WTC11 (cell line): ENCODE measurements at regions not wholly inside any gene's neighbourhood (a gene's known extent, or its start where the extent isn't known, plus 50 kb on each side); places are given as distances from the start of the nearest gene placed in this dataset.

Source experiments
- CBFB ChIP-seq: sonication (generic); formaldehyde crosslinking; IDR thresholded peaks from 2 replicates; pipeline ENCODE4 v1.8.1; 2022; ENCODE audit warnings: mild to moderate bottlenecking, low read depth, missing genetic modification reagents
- CTCF ChIP-seq: fragments of 200-600 bp; IDR thresholded peaks from 2 replicates; pipeline ENCODE4 v1.8.0; 2022; ENCODE audit warnings: antibody characterized with exemption
- JAZF1 ChIP-seq: fragments of 250-450 bp; sonication (Bioruptor Pico); IDR thresholded peaks from 2 replicates; pipeline ENCODE4 v1.9.0; 2021; ENCODE audit warnings: moderate library complexity, mild to moderate bottlenecking, inconsistent platforms
- JUN ChIP-seq: sonication (generic); formaldehyde crosslinking; IDR thresholded peaks from 2 replicates; pipeline ENCODE4 v1.8.0; 2023; ENCODE audit warnings: mild to moderate bottlenecking, missing genetic modification reagents
- KAT7 ChIP-seq: sonication (generic); formaldehyde crosslinking; IDR thresholded peaks from 2 replicates; pipeline ENCODE4 v1.8.1; 2023; ENCODE audit warnings: missing genetic modification reagents, mild to moderate bottlenecking, borderline replicate concordance
- NR1H2 ChIP-seq: sonication (generic); formaldehyde crosslinking; IDR thresholded peaks from 2 replicates; pipeline ENCODE4 v1.9.0; 2021; ENCODE audit warnings: mild to moderate bottlenecking, moderate library complexity, missing genetic modification reagents
- RELA ChIP-seq: sonication (generic); formaldehyde crosslinking; IDR thresholded peaks from 2 replicates; pipeline ENCODE4 v1.8.1; 2022; ENCODE audit warnings: missing genetic modification reagents, mild to moderate bottlenecking, borderline replicate concordance
- SMAD4 ChIP-seq: sonication (generic); formaldehyde crosslinking; IDR thresholded peaks from 2 replicates; pipeline ENCODE4 v1.8.0; 2022; ENCODE audit warnings: mild to moderate bottlenecking, missing genetic modification reagents
- SP1 ChIP-seq: sonication (generic); formaldehyde crosslinking; conservative IDR thresholded peaks from 2 replicates; pipeline ENCODE4 v1.8.1; 2022; ENCODE audit warnings: missing genetic modification reagents
- TP53 ChIP-seq: sonication (generic); formaldehyde crosslinking; IDR thresholded peaks from 2 replicates; pipeline ENCODE4 v1.8.1; 2023; ENCODE audit warnings: mild to moderate bottlenecking, missing genetic modification reagents
- ZBTB21 ChIP-seq: sonication (generic); formaldehyde crosslinking; IDR thresholded peaks from 2 replicates; pipeline ENCODE4 v1.8.1; 2023; ENCODE audit warnings: mild to moderate bottlenecking, missing genetic modification reagents, borderline replicate concordance
- ZNF232 ChIP-seq: sonication (generic); formaldehyde crosslinking; IDR thresholded peaks from 2 replicates; pipeline ENCODE4 v1.8.0; 2022; ENCODE audit warnings: mild to moderate bottlenecking, missing genetic modification reagents
- TF ChIP-seq, protein P1 (sequence below): sonication (generic); formaldehyde crosslinking; IDR thresholded peaks from 2 replicates; pipeline ENCODE4 v1.8.1; 2023; ENCODE audit warnings: mild to moderate bottlenecking, missing genetic modification reagents, moderate library complexity

- no peak for TF ChIP-seq CTCF
- no peak for TF ChIP-seq ZBTB21 (CRISPR knock-in tag)
- no peak for TF ChIP-seq RELA (CRISPR knock-in tag)
- no peak for TF ChIP-seq KAT7 (CRISPR knock-in tag)
- no peak for TF ChIP-seq CBFB (CRISPR knock-in tag)
- no peak for TF ChIP-seq SMAD4 (CRISPR knock-in tag)
- TF ChIP-seq TP53 = no peak
- no peak for TF ChIP-seq JUN (CRISPR knock-in tag)
- no peak for TF ChIP-seq SP1 (CRISPR knock-in tag)
- TF ChIP-seq ZNF232 (CRISPR knock-in tag) = no peak
- TF ChIP-seq NR1H2 (CRISPR knock-in tag) = no peak
- TF ChIP-seq, protein P1, sequence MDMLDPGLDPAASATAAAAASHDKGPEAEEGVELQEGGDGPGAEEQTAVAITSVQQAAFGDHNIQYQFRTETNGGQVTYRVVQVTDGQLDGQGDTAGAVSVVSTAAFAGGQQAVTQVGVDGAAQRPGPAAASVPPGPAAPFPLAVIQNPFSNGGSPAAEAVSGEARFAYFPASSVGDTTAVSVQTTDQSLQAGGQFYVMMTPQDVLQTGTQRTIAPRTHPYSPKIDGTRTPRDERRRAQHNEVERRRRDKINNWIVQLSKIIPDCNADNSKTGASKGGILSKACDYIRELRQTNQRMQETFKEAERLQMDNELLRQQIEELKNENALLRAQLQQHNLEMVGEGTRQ = no peak
- TF ChIP-seq JAZF1 (CRISPR knock-in tag) = no peak
Observed at GRCh38 chr5:17796757-17797396, 162.6 kb downstream of the TAF11L14 start.
